Adrenal gland (tissue), 5 donors: ENCODE measurements at regions not wholly inside any gene's neighbourhood (a gene's known extent, or its start where the extent isn't known, plus 50 kb on each side); places are given as distances from the start of the nearest gene placed in this dataset.

Experiments
- CTCF ChIP-seq, 6 experiments: fragments of 450-650 bp in 4 of 6; fragments of 200-600 bp in 2 of 6; sonication (generic) in 1 of 6; IDR thresholded peaks; 1 replicate in 5 of 6; 2 replicates in 1 of 6; pipeline versions ENCODE4 v1.5.1 to v1.8.0; 2016 to 2021; ENCODE audit warnings: antibody characterized with exemption in 6 of 6, mild to moderate bottlenecking in 2 of 6, moderate library complexity in 1 of 6
- POLR2A ChIP-seq, 2 donors: fragments of 450-650 bp; IDR thresholded peaks; one replicate each; pipeline ENCODE4 v1.6.1; 2017; ENCODE audit warnings: antibody characterized with exemption in 2 of 2, mild to moderate bottlenecking in 2 of 2, moderate library complexity in 1 of 2
- donor health status: DM: no; HTN: no; CAD: no.

GRCh38 chr1:174090471-174090870 lies 68.3 kb upstream of the RC3H1 start:
- TF ChIP-seq CTCF (IDR thresholded peaks at IDR 0.05) = no peak
- no peak for TF ChIP-seq POLR2A (IDR thresholded peaks at IDR 0.05)
